Retinal pigment epithelial cell (primary cell): ENCODE measurements at regions not wholly inside any gene's neighbourhood (a gene's known extent, or its start where the extent isn't known, plus 50 kb on each side); places are given as distances from the start of the nearest gene placed in this dataset.

ENCODE experiments used
- DNase-seq: peaks from one replicate; pipeline ENCODE4 v3.0.0-alpha.2; 2010; ENCODE audit warnings: low read depth
- H3K4me3 ChIP-seq: 2 replicates; pipeline ENCODE4 v1.5.1; 2011; ENCODE audit warnings: mild to moderate bottlenecking, low read length, control low read depth, moderate library complexity
- CTCF ChIP-seq: conservative IDR thresholded peaks from 2 replicates; pipeline ENCODE4 v1.5.1; 2011; ENCODE audit warnings: low read depth, low read length, control low read depth, inconsistent platforms

- DNase-seq = no peak
- no peak overlapping the region for H3K4me3 ChIP-seq
- TF ChIP-seq CTCF = no peak
Measured at GRCh38 chr5:92505145-92505544, 1075.9 kb downstream of the NR2F1-AS1 start.

GRCh38 chr5:92504346-92504745 lies 1076.7 kb downstream of the NR2F1-AS1 start:
- TF ChIP-seq CTCF = no peak
- no peak overlapping the region for H3K4me3 ChIP-seq
- no peak for DNase-seq

GRCh38 chr5:92500752-92501151 lies 1080.3 kb downstream of the NR2F1-AS1 start:
- TF ChIP-seq CTCF = no peak
- no peak for DNase-seq
- no peak overlapping the region for H3K4me3 ChIP-seq

- TF ChIP-seq CTCF = no peak
- no peak overlapping the region for H3K4me3 ChIP-seq
- no peak for DNase-seq
Measured at GRCh38 chr5:92496545-92496944, 1084.5 kb downstream of the NR2F1-AS1 start.

- H3K4me3 ChIP-seq = no peak overlapping the region
Measured at GRCh38 chr5:92494508-92494907, 1086.5 kb downstream of the NR2F1-AS1 start.

GRCh38 chr5:92492908-92493307 lies 1088.1 kb downstream of the NR2F1-AS1 start:
- no peak overlapping the region for H3K4me3 ChIP-seq
- no peak for TF ChIP-seq CTCF
- no peak for DNase-seq

More at GRCh38 chr5:92494508-92494907, 1086.5 kb downstream of the NR2F1-AS1 start:
- TF ChIP-seq CTCF = no peak
- DNase-seq = no peak

GRCh38 chr5:92484484-92484883 lies 1096.5 kb downstream of the NR2F1-AS1 start:
- no peak for TF ChIP-seq CTCF
- no peak overlapping the region for H3K4me3 ChIP-seq
- DNase-seq = no peak
